PC-3 (cell line): ENCODE measurements at regions not wholly inside any gene's neighbourhood (a gene's known extent, or its start where the extent isn't known, plus 50 kb on each side); places are given as distances from the start of the nearest gene placed in this dataset.

Source experiments
- CTCF ChIP-seq: fragments of 300-600 bp; sonication (generic); conservative IDR thresholded peaks from 2 replicates; pipeline ENCODE4 v1.5.1; 2017; ENCODE audit warnings: antibody characterized with exemption, low read depth, mild to moderate bottlenecking, low read length
- EZH2 ChIP-seq: fragments of 300-600 bp; sonication (generic); IDR thresholded peaks from one replicate; pipeline ENCODE4 v1.6.1; 2017; ENCODE audit warnings: antibody characterized with exemption, mild to moderate bottlenecking, low read length; ENCODE audit not compliant: unreplicated experiment

- TF ChIP-seq CTCF (no peak), EZH2 (no peak)
Observed at GRCh38 chr16:85175724-85176233, 63.5 kb upstream of the CIBAR2 start.
